ENCODE measurements at regions not wholly inside any gene's neighbourhood (a gene's known extent, or its start where the extent isn't known, plus 50 kb on each side); places are given as distances from the start of the nearest gene placed in this dataset.

GRCh38 chr18:31247574-31248199 is 70.3 kb upstream of the DSG1 start:
- Mint-ChIP-seq H3K36me3 (ENCODE audit: low read depth) (no peaks in the 10 kb centered on the region), H3K27ac (no peak overlapping the region), H3K27me3 (no peaks in the 10 kb centered on the region), H3K4me1 (no peaks in the 10 kb centered on the region), H3K4me3 (no peak overlapping the region), H3K9me3 (no peaks in the 10 kb centered on the region)
- no peak for ATAC-seq (ENCODE audit: low read depth)
- ChIA-PET CTCF (no interaction called here), POLR2A (no interaction called here)
- no peak for DNase-seq
- TF ChIP-seq CTCF (IDR thresholded peaks at IDR 0.05): no peak
- intact Hi-C loops (cut with micrococcal nuclease): no loop called here

- intact Hi-C loops (cut with micrococcal nuclease): no loop called here
- TF ChIP-seq CTCF (IDR thresholded peaks at IDR 0.05): no peak
- Mint-ChIP-seq H3K4me1 (no peaks in the 10 kb centered on the region), H3K27me3 (no peaks in the 10 kb centered on the region), H3K27ac (no peak overlapping the region), H3K9me3 (no peaks in the 10 kb centered on the region), H3K4me3 (no peak overlapping the region), H3K36me3 (ENCODE audit: low read depth) (no peaks in the 10 kb centered on the region)
- DNase-seq (no peak), ATAC-seq (ENCODE audit: low read depth) (no peak)
- ChIA-PET CTCF (no interaction called here), POLR2A (no interaction called here)
Measured at GRCh38 chr18:31248783-31249521, 69.0 kb upstream of the DSG1 start.

- H3K4me1 Mint-ChIP-seq: no peaks in the 10 kb centered on the region
Measured at GRCh38 chr18:31250902-31251301, 67.1 kb upstream of the DSG1 start.

GRCh38 chr18:31252522-31252921 is 65.4 kb upstream of the DSG1 start:
- no peak for TF ChIP-seq CTCF (IDR thresholded peaks at IDR 0.05)
- H3K9me3 Mint-ChIP-seq: no peaks in the 10 kb centered on the region
- POLR2A ChIA-PET: no interaction called here

More at GRCh38 chr18:31250902-31251301, 67.1 kb upstream of the DSG1 start:
- Mint-ChIP-seq H3K27me3 (no peaks in the 10 kb centered on the region), H3K9me3 (no peaks in the 10 kb centered on the region), H3K27ac (no peak overlapping the region), H3K4me3 (no peak overlapping the region), H3K36me3 (ENCODE audit: low read depth) (no peaks in the 10 kb centered on the region)
- ATAC-seq (ENCODE audit: low read depth): no peak
- no peak for TF ChIP-seq CTCF (IDR thresholded peaks at IDR 0.05)
- intact Hi-C loops (cut with micrococcal nuclease): no loop called here
- DNase-seq: no peak
- ChIA-PET POLR2A (no interaction called here), CTCF (no interaction called here)

GRCh38 chr18:31255953-31256352 is 62.0 kb upstream of the DSG1 start:
- ATAC-seq (ENCODE audit: low read depth) (no peak), DNase-seq (no peak)
- no peak overlapping the region for H3K4me3 Mint-ChIP-seq
- H3K9me3 Mint-ChIP-seq: no peaks in the 10 kb centered on the region
- no peak for TF ChIP-seq CTCF (IDR thresholded peaks at IDR 0.05)
- ChIA-PET POLR2A (no interaction called here), CTCF (no interaction called here)
- H3K36me3 Mint-ChIP-seq (ENCODE audit: low read depth): no peaks in the 10 kb centered on the region
- intact Hi-C loops (cut with micrococcal nuclease): no loop called here
- no peak overlapping the region for H3K27ac Mint-ChIP-seq
- H3K4me1 Mint-ChIP-seq: no peaks in the 10 kb centered on the region
- no peaks in the 10 kb centered on the region for H3K27me3 Mint-ChIP-seq

More at GRCh38 chr18:31252522-31252921, 65.4 kb upstream of the DSG1 start:
- Mint-ChIP-seq H3K4me3 (no peak overlapping the region), H3K4me1 (no peaks in the 10 kb centered on the region), H3K36me3 (ENCODE audit: low read depth) (no peaks in the 10 kb centered on the region), H3K27ac (no peak overlapping the region), H3K27me3 (no peaks in the 10 kb centered on the region)
- intact Hi-C loops (cut with micrococcal nuclease): no loop called here
- CTCF ChIA-PET: no interaction called here
- ATAC-seq (ENCODE audit: low read depth): no peak
- no peak for DNase-seq

All from activated B cell treated with CpG ODN at 0.5 μM for 24 hours (primary cell).